Common myeloid progenitor, CD34-positive (primary cell): ENCODE measurements at regions not wholly inside any gene's neighbourhood (a gene's known extent, or its start where the extent isn't known, plus 50 kb on each side); places are given as distances from the start of the nearest gene placed in this dataset.
A peak's percentile ranks its signal among the peaks of the same experiment; 100 is the strongest.

Experiments
- CTCF ChIA-PET: fragments of 350-600 bp; sonication (Branson Sonifier 250); formaldehyde crosslinking; loops from one replicate; lab custom pipeline; 2021; ENCODE audit warnings: antibody characterized with exemption; lab: Charles Lee
- POLR2A ChIA-PET: fragments of 350-600 bp; sonication (Branson Sonifier 250); formaldehyde crosslinking; loops from one replicate; lab custom pipeline; 2021; ENCODE audit warnings: antibody characterized with exemption; lab: Charles Lee
- DNase-seq, 3 donors: peaks; one replicate each; pipeline versions ENCODE4 v3.0.0 to v3.0.0-alpha.2; 2013
- H3K27ac ChIP-seq, 2 experiments: 1 replicate in 1 of 2; 2 replicates in 1 of 2; pipeline ENCODE4 v1.7.0; 2013; ENCODE audit warnings: inconsistent platforms in 2 of 2, low read length in 2 of 2, mild to moderate bottlenecking in 2 of 2, low read depth in 1 of 2, moderate library complexity in 1 of 2; ENCODE audit not compliant: severe bottlenecking in 2 of 2, insufficient read depth in 1 of 2, poor library complexity in 1 of 2
- H3K27me3 ChIP-seq, 5 experiments: replicated peaks in 2 of 5; 1 replicate in 3 of 5; 2 replicates in 2 of 5; pipeline versions ENCODE4 v1.6.1 to v1.7.0; 2013; ENCODE audit warnings: low read length in 4 of 5, mild to moderate bottlenecking in 2 of 5, moderate library complexity in 2 of 5, inconsistent platforms in 1 of 5; ENCODE audit not compliant: insufficient read depth in 5 of 5, control insufficient read depth in 4 of 5
- H3K36me3 ChIP-seq, 4 experiments: 1 replicate in 2 of 4; 2 replicates in 2 of 4; pipeline versions ENCODE4 v1.6.1 to v1.7.0; 2013; ENCODE audit warnings: low read length in 3 of 4, control low read depth in 1 of 4, mild to moderate bottlenecking in 1 of 4; ENCODE audit not compliant: control insufficient read depth in 4 of 4, insufficient read depth in 4 of 4
- H3K4me1 ChIP-seq, 4 experiments: 1 replicate in 3 of 4; 2 replicates in 1 of 4; pipeline versions ENCODE4 v1.6.1 to v1.7.1; 2013; ENCODE audit warnings: low read length in 3 of 4, mild to moderate bottlenecking in 3 of 4, control low read depth in 1 of 4, inconsistent platforms in 1 of 4, moderate library complexity in 1 of 4; ENCODE audit not compliant: control insufficient read depth in 4 of 4, insufficient read depth in 4 of 4; ENCODE audit errors: control extremely low read depth in 1 of 4
- H3K4me3 ChIP-seq, 7 experiments: 1 replicate in 4 of 7; 2 replicates in 3 of 7; pipeline versions ENCODE4 v1.5.1 to v1.7.0; 2013; ENCODE audit warnings: mild to moderate bottlenecking in 7 of 7, low read length in 6 of 7, moderate library complexity in 6 of 7, inconsistent platforms in 2 of 7, low read depth in 2 of 7, control low read depth in 1 of 7; ENCODE audit not compliant: insufficient read depth in 4 of 7, control insufficient read depth in 1 of 7; ENCODE audit errors: extremely low read depth in 1 of 7
- H3K9me3 ChIP-seq, 5 experiments: 1 replicate in 4 of 5; 2 replicates in 1 of 5; pipeline versions ENCODE4 v1.6.1 to v1.7.1; 2013; ENCODE audit warnings: low read length in 4 of 5, mild to moderate bottlenecking in 2 of 5, inconsistent platforms in 1 of 5, low read depth in 1 of 5, moderate library complexity in 1 of 5; ENCODE audit not compliant: control insufficient read depth in 4 of 5, insufficient read depth in 2 of 5; ENCODE audit errors: control extremely low read depth in 1 of 5
- WGBS: methylation state at CpG from one replicate; pipeline ENCODE4 v1.1.5; 2013; ENCODE audit not compliant: insufficient coverage; 5-methylcytosine and 5-hydroxymethylcytosine counted together

- H3K36me3 ChIP-seq: no peaks in the 10 kb centered on the region
- H3K9me3 ChIP-seq: no peaks in the 10 kb centered on the region
- ChIA-PET CTCF (interaction anchor here (1.4 kb wide), 1 partner anchor 261 kb away, joined by 3 read pairs; no protein-coding TSS in a partner anchor), POLR2A (no interaction called here)
- WGBS: no CpG with 5 or more reads among the region's 1 CpG
- no peak for DNase-seq
- H3K4me1 ChIP-seq: peaks cover 0 to 2% (median 0%) of the 10 kb centered on the region in 4 experiments
- no peak overlapping the region for H3K27ac ChIP-seq
- no peaks in the 10 kb centered on the region for H3K27me3 ChIP-seq
- no peak overlapping the region for H3K4me3 ChIP-seq
Observed at GRCh38 chr12:45128637-45129036, 77.7 kb upstream of the DBX2 start.

GRCh38 chr12:45130881-45131281 is 80.0 kb upstream of the DBX2 start:
- Histone ChIP-seq H3K4me3 (no peak overlapping the region), H3K36me3 (no peaks in the 10 kb centered on the region), H3K9me3 (no peaks in the 10 kb centered on the region), H3K4me1 (peaks cover 0 to 2% (median 0%) of the 10 kb centered on the region in 4 experiments), H3K27ac (no peak overlapping the region), H3K27me3 (no peaks in the 10 kb centered on the region)
- CTCF ChIA-PET: interaction anchor here (0.7 to 1.6 kb wide), 3 partner anchors 9 to 258 kb away, joined by 4 read pairs; no protein-coding TSS in a partner anchor
- WGBS: 13% methylated on average over 1 of the region's 3 CpGs
- DNase-seq: peak; percentile 52 to 84 (median 79)
- POLR2A ChIA-PET: no interaction called here

- POLR2A ChIA-PET: no interaction called here
- Histone ChIP-seq H3K4me3 (no peak overlapping the region), H3K27me3 (no peaks in the 10 kb centered on the region), H3K9me3 (no peaks in the 10 kb centered on the region), H3K36me3 (no peaks in the 10 kb centered on the region), H3K4me1 (peaks cover 0 to 2% (median 0%) of the 10 kb centered on the region in 4 experiments), H3K27ac (no peak overlapping the region)
- CTCF ChIA-PET: interaction anchor here (1.0 to 1.3 kb wide), 2 partner anchors 11 to 257 kb away, joined by 4 to 5 read pairs; no protein-coding TSS in a partner anchor
- peak in 1 of 3 donors; percentile 12 for DNase-seq
Observed at GRCh38 chr12:45131506-45131905, 80.6 kb upstream of the DBX2 start.

- no peaks in the 10 kb centered on the region for H3K27me3 ChIP-seq
- peaks cover 0 to 10% (median 5%) of the 10 kb centered on the region in 4 experiments for H3K4me1 ChIP-seq
- H3K9me3 ChIP-seq: peaks cover 0 to 3% (median 0%) of the 10 kb centered on the region in 5 experiments
- no peaks in the 10 kb centered on the region for H3K36me3 ChIP-seq
- H3K27ac ChIP-seq: no peak overlapping the region
- POLR2A ChIA-PET: no interaction called here
- 63% methylated on average over 1 of the region's 2 CpGs for WGBS
- CTCF ChIA-PET: no interaction called here
- no peak overlapping the region for H3K4me3 ChIP-seq
- DNase-seq: no peak
Observed at GRCh38 chr12:45138609-45139008, 77.3 kb upstream of the ANO6 start.

- Histone ChIP-seq H3K9me3 (peaks cover 2 to 23% (median 11%) of the 10 kb centered on the region in 5 experiments), H3K27me3 (no peaks in the 10 kb centered on the region), H3K4me1 (no peaks in the 10 kb centered on the region), H3K4me3 (no peak overlapping the region), H3K36me3 (no peaks in the 10 kb centered on the region), H3K27ac (no peak overlapping the region)
- DNase-seq: no peak
- WGBS: no CpG with 5 or more reads among the region's 1 CpG
- ChIA-PET CTCF (no interaction called here), POLR2A (no interaction called here)
Observed at GRCh38 chr12:45148006-45148405, 67.9 kb upstream of the ANO6 start.

- Histone ChIP-seq H3K36me3 (no peaks in the 10 kb centered on the region), H3K4me1 (no peaks in the 10 kb centered on the region), H3K27me3 (no peaks in the 10 kb centered on the region), H3K27ac (no peak overlapping the region), H3K9me3 (peaks cover 2 to 23% (median 11%) of the 10 kb centered on the region in 5 experiments), H3K4me3 (no peak overlapping the region)
- no peak for DNase-seq
- WGBS: 100% methylated on average over 3 of the region's 3 CpGs
- POLR2A ChIA-PET: no interaction called here
- CTCF ChIA-PET: no interaction called here
Observed at GRCh38 chr12:45148619-45149018, 67.3 kb upstream of the ANO6 start.

- WGBS: 100% methylated on average over 1 of the region's 1 CpG
- ChIA-PET POLR2A (interaction anchor here (0.6 kb wide), 1 partner anchor 1479 kb away, joined by 3 read pairs; no protein-coding TSS in a partner anchor), CTCF (interaction anchor here (0.7 to 1.7 kb wide), 4 partner anchors 35 to 224 kb away, joined by 3 to 8 read pairs (median 4); no protein-coding TSS in a partner anchor)
- H3K27ac ChIP-seq: no peak overlapping the region
- H3K4me1 ChIP-seq: no peaks in the 10 kb centered on the region
- no peak overlapping the region for H3K4me3 ChIP-seq
- peaks cover 0 to 4% (median 1%) of the 10 kb centered on the region in 5 experiments for H3K9me3 ChIP-seq
- no peaks in the 10 kb centered on the region for H3K36me3 ChIP-seq
- no peak for DNase-seq
- H3K27me3 ChIP-seq: no peaks in the 10 kb centered on the region
Observed at GRCh38 chr12:45165284-45165683, 50.6 kb upstream of the ANO6 start.
